GM11168 (cell line): ENCODE measurements at regions not wholly inside any gene's neighbourhood (a gene's known extent, or its start where the extent isn't known, plus 50 kb on each side); places are given as distances from the start of the nearest gene placed in this dataset.

Source experiments
- in situ Hi-C: fragments of 300-500 bp; cut with MboI; formaldehyde crosslinking; loops from one replicate; pipeline ENCODE4 v1.12.0; 2022; ENCODE audit warnings: low sequenced_read_pairs; ENCODE audit not compliant: unreplicated experiment

- in situ Hi-C loops: no loop called here
Observed at GRCh38 chr15:97101572-97101971, 771.1 kb downstream of the NR2F2 start.

DNA sequence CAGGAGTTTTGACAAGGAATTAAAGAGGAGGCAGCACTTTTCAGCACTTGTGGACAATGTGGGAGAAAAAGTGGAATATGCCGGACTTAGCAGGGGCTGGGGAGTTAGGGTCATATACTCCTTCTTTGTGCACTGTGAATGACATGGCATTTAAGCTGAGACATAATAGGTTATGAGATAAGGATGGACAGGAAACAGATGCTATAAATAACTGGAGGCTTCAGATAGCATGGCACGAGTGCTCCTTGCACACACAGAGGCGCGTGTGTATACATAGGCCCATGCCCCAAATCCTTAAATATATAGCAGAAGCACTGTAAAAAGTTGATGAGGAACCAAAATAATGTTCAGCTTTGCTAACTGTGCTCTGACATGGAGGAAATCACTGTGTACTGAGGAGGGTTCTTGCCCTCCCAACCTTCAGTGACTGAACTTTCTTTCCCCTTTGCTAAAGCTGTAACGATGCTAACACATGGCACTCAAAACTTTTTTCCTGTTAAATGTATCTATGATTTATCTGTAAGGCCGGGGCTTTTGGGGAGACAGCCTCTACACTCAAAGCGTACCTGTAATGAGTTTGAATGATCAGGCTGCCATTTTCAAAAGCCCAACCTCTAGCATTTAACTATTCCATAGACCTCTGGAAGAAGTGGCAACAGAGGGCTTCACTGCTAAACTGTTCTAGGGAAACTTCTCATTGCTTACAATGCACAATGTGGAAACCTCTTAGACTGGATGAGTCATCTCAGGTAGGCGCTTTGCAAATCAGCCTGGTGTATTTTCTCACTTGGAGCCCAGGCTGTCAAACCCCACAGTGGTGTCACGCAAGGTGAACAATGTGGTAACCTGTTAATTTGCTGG, 784.6 kb downstream of the NR2F2 start:
- in situ Hi-C loops: no loop called here

DNA sequence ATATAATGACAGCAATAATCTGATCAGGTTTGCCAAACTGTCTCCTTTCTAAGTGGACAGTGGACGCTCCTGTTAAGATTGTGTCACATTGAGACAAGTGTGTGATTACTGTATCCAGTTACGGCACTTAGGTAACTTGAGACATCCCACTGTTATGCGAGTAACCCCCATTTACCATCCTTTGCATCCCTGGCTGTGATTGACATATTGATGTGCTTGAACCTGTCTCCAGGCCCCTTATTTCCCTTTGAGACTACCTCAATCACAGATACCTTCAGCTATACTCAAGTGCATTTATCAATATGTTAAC, 785.2 kb downstream of the NR2F2 start:
- in situ Hi-C loops: no loop called here

- in situ Hi-C loops: no loop called here
Observed at GRCh38 chr15:97124790-97125189, 794.3 kb downstream of the NR2F2 start.

- in situ Hi-C loops: no loop called here
Observed at GRCh38 chr15:97126553-97127233, 796.2 kb downstream of the NR2F2 start.

GRCh38 chr15:97129674-97130073, 799.2 kb downstream of the NR2F2 start:
- in situ Hi-C loops: no loop called here

- in situ Hi-C loops: no loop called here
Observed at GRCh38 chr15:97140216-97140615, 809.7 kb downstream of the NR2F2 start.

DNA sequence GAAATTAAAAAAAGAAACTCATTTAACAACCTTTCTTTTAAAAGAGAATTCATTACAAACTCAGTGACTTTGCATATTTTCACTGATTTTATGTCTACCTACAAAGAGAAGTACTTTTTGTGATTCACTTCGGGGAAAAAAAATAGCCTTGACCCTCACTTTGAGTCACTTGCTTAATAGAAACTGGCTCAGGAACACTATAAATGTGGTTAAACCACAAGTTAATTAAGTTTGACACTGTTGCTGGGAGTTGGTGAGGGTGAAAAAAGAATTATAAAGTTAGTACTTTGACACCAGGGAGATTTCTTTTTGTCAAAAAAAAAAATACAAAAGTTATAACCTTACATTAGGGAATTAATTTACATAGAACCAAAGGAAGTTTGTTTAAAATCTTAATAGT, 810.9 kb downstream of the NR2F2 start:
- in situ Hi-C loops: no loop called here

DNA sequence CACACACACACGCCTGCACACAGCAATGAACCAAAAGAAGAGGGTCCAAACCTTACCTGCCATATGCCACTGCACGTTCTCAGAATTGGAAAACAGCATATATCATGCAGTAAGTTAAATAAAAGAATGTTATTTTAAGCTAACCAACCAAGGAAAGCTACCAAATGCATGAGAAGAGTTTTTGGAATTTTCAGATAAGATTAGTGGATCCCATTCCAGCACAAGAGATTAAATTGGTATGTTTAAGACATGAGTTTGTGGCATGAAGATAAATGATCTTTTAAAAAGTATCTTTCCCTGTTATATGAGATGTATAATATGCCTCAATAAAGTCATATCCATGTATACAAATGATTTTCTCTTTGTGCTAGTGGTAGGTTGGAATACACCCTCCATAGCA, 811.4 kb downstream of the NR2F2 start:
- in situ Hi-C loops: no loop called here

DNA sequence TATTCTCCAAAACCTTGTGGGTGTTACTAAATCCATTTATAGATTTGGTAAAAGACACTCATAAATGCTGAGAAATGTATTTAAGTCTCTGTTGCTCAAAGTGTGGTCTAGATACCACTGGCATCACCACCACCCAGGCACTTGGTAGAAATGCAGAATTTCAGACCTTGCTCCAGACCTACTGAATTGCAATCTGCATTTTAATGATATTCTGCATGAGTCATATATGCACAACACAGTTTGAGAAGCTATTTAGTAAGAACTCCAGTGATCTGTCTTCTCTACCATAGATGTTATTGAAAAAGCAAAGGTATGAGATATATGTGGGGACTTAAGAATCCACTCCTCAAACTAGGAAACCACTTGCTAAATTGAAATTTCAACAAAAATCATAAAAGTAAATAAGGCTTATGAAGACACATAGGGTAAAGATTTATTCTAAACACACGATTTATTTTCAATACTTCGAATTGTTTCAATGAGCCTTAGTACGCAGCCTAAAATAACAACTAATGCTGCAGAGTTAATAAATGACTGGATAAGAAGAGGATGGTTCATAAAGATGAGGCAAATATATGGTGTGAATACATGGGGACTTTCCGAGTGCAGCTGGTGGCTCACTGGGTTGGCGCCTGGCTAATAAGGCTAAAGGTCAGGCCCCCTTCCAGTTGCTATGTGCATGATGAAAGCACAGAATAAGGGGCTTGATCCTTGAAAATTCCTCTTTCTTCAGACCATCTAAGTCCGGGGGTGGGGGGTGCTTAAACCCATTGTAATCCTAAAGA, 813.3 kb downstream of the NR2F2 start:
- in situ Hi-C loops: no loop called here

DNA sequence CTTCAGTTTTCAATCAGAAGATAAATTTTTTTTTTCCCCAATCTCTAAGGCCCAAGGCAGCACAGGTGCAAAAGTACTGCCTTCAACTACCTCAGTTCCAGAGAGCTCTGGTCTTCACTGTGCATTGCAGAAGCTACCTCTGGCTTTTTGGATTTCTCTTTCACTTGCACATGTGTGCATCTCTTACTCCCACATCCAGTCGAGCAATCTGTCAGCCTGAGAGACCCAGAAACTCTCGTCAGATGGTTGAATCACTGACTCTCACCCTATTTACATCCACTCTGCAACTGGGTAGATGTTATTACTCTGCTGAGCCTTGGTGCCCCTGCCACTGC, 813.8 kb downstream of the NR2F2 start:
- in situ Hi-C loops: no loop called here

- in situ Hi-C loops: no loop called here
Observed at GRCh38 chr15:97146929-97147870, 813.3 kb upstream of the ARRDC4 start.

GRCh38 chr15:97153356-97153965, 807.0 kb upstream of the ARRDC4 start:
- in situ Hi-C loops: no loop called here

DNA sequence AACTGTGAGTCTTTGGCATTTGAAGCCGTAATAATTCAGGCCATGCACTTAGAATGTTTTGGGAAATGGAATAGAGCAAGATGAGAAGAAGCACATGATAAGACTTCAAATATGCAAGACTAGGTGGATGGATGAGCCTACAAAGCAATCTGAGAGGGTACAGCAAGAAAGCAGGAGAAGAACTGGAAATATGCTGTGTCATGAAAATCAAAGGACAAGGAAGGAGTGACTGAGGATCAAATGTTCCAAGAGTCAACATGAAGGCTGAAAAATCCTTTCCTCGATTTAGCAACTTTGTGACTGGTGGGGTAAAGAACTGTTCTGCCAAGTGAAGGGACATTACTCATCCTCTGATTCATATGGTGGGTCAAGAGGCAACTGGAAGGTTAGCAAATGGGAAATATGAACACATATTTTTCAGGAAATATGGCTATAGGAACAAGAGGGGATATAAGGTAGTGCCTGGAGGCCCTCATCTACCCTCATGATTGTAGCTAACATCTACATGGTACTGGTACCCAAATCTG, 803.7 kb upstream of the ARRDC4 start:
- in situ Hi-C loops: no loop called here

GRCh38 chr15:97162805-97163495, 797.6 kb upstream of the ARRDC4 start:
- in situ Hi-C loops: no loop called here

GRCh38 chr15:97165205-97165604, 795.3 kb upstream of the ARRDC4 start:
- in situ Hi-C loops: no loop called here

DNA sequence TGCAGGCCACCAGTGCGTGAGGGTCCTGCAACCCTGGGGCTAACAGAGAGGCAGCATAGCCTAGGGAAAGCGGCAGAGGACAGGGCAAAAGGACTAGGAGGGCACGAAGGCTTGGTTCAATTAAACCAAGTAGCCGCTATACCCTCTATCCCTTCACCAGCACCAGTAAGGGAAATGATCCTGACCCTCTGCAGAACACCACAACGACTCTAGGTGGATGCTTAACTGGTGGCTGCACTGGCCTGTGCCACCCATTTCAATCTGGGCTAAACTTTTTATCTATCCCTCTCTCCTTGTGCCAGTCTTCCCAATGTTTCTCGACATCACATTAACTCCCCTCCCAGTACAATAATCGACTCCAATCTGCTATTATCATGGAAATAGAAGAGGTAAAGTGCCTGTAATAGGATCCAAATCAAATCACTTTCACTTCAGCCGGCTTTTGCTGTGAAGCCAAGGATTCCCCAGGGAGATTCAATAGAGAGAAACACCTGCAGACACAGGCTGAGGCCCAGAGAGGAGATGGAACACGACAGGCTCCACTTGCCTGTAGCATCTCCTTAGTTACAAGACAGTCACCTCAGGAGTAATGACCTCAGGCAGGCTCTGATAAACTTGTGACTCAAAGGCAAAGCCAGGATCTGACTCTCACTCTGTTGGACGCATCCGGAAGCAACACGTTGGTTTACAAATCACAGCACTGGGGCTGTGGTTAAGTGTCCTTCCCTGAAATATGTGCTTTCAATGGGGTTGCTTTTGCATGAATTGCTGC, 791.6 kb upstream of the ARRDC4 start:
- in situ Hi-C loops: no loop called here

DNA sequence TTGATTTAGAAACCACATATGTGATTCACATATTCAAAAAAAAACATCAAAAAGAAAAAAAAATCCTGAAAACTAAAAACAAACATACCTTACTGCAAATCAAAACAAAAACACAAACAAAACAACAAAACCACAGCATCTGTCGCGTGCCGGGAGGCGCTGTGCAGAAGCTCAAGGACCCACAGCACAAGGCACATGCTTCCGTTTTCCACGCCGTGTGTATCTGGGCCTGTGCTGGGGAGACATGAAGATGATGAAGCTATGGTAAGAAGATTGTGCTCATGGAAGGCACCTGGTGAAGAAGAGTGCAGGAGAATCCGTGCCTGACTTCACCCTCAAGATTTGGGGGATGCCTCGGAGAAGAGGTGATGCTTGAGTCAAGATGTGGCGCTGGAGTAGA, 788.9 kb upstream of the ARRDC4 start:
- in situ Hi-C loops: no loop called here
